H9 (cell line): ENCODE measurements at regions not wholly inside any gene's neighbourhood (a gene's known extent, or its start where the extent isn't known, plus 50 kb on each side); places are given as distances from the start of the nearest gene placed in this dataset.

Experiments used
- DNase-seq: peaks from one replicate; pipeline ENCODE4 v3.0.0-alpha.2; 2017
- H2AFZ ChIP-seq: one replicate; pipeline ENCODE4 v1.6.1; 2013; ENCODE audit warnings: mild to moderate bottlenecking, low read length, control low read depth, moderate library complexity
- H2AK5ac ChIP-seq: 2 replicates; pipeline ENCODE4 v1.6.1; 2013; ENCODE audit warnings: low read length, control low read depth, mixed read lengths; ENCODE audit not compliant: insufficient read length
- H2BK120ac ChIP-seq: one replicate; pipeline ENCODE4 v1.6.1; 2013; ENCODE audit warnings: low read depth, mild to moderate bottlenecking, low read length, control low read depth, inconsistent platforms; ENCODE audit not compliant: poor library complexity, severe bottlenecking
- H2BK12ac ChIP-seq: 2 replicates; pipeline ENCODE4 v1.6.1; 2013; ENCODE audit warnings: low read length, control low read depth, mixed read lengths, low read depth; ENCODE audit not compliant: insufficient read length
- H2BK15ac ChIP-seq: 2 replicates; pipeline ENCODE4 v1.6.1; 2013; ENCODE audit warnings: low read depth, low read length, control low read depth
- H2BK20ac ChIP-seq: one replicate; pipeline ENCODE4 v1.6.1; 2013; ENCODE audit warnings: low read depth, mild to moderate bottlenecking, low read length, control low read depth, inconsistent platforms; ENCODE audit not compliant: poor library complexity, severe bottlenecking
- H2BK5ac ChIP-seq: 2 replicates; pipeline ENCODE4 v1.6.1; 2013; ENCODE audit warnings: low read length, control low read depth, mixed read lengths; ENCODE audit not compliant: insufficient read length
- H3K14ac ChIP-seq: 2 replicates; pipeline ENCODE4 v1.6.1; 2013; ENCODE audit warnings: low read length, control low read depth; ENCODE audit not compliant: insufficient read depth
- H3K18ac ChIP-seq: 2 replicates; pipeline ENCODE4 v1.6.1; 2013; ENCODE audit warnings: low read depth, mild to moderate bottlenecking, mixed read lengths, low read length, control low read depth; ENCODE audit not compliant: insufficient read length
- H3K23ac ChIP-seq: 2 replicates; pipeline ENCODE4 v1.6.1; 2013; ENCODE audit warnings: low read length, control low read depth, mixed read lengths, low read depth; ENCODE audit not compliant: insufficient read length
- H3K23me2 ChIP-seq: 2 replicates; pipeline ENCODE4 v1.6.1; 2013; ENCODE audit warnings: low read depth, mild to moderate bottlenecking, mixed read lengths, low read length, control low read depth; ENCODE audit not compliant: insufficient read length, poor library complexity, severe bottlenecking
- H3K27ac ChIP-seq: 2 replicates; pipeline ENCODE4 v1.5.1; 2013; ENCODE audit warnings: low read length, control low read depth, mixed read lengths, low read depth; ENCODE audit not compliant: insufficient read length
- H3K27me3 ChIP-seq: 2 replicates; pipeline ENCODE4 v1.6.1; 2013; ENCODE audit warnings: low read length, control low read depth, inconsistent platforms; ENCODE audit not compliant: insufficient read depth
- H3K4ac ChIP-seq: 2 replicates; pipeline ENCODE4 v1.6.1; 2013; ENCODE audit warnings: low read depth, mild to moderate bottlenecking, control low read depth, inconsistent platforms, low read length, moderate library complexity
- H3K4me1 ChIP-seq: 2 replicates; pipeline ENCODE4 v1.6.1; 2013; ENCODE audit warnings: low read length, control low read depth, inconsistent platforms; ENCODE audit not compliant: insufficient read depth
- H3K4me2 ChIP-seq: 2 replicates; pipeline ENCODE4 v1.6.1; 2013; ENCODE audit warnings: low read length, control low read depth, mixed read lengths; ENCODE audit not compliant: insufficient read length, insufficient read depth
- H3K56ac ChIP-seq: 2 replicates; pipeline ENCODE4 v1.6.1; 2013; ENCODE audit warnings: low read depth, mild to moderate bottlenecking, mixed read lengths, low read length, control low read depth; ENCODE audit not compliant: insufficient read length
- H3K79me1 ChIP-seq: 2 replicates; pipeline ENCODE4 v1.6.1; 2013; ENCODE audit warnings: low read depth, mild to moderate bottlenecking, moderate library complexity, low read length, control low read depth, inconsistent platforms; ENCODE audit not compliant: insufficient read depth, poor library complexity, severe bottlenecking
- H3K79me2 ChIP-seq: 2 replicates; pipeline ENCODE4 v1.6.1; 2013; ENCODE audit warnings: low read length, control low read depth, inconsistent platforms; ENCODE audit not compliant: insufficient read depth
- H3K9ac ChIP-seq: 2 replicates; pipeline ENCODE4 v1.6.1; 2013; ENCODE audit warnings: low read length, control low read depth, mixed read lengths; ENCODE audit not compliant: insufficient read length; ENCODE audit errors: extremely low read depth
- H3K9me3 ChIP-seq: one replicate; pipeline ENCODE4 v1.6.1; 2013; ENCODE audit warnings: low read depth, low read length, inconsistent platforms; ENCODE audit not compliant: control insufficient read depth
- H3T11ph ChIP-seq: one replicate; pipeline ENCODE4 v1.6.1; 2013; ENCODE audit warnings: mild to moderate bottlenecking, low read length, control low read depth, inconsistent platforms
- H4K20me1 ChIP-seq: one replicate; pipeline ENCODE4 v1.6.1; 2013; ENCODE audit not compliant: control insufficient read depth, insufficient read length, insufficient read depth
- H4K5ac ChIP-seq: 2 replicates; pipeline ENCODE4 v1.6.1; 2013; ENCODE audit warnings: low read depth, mild to moderate bottlenecking, mixed read lengths, low read length, control low read depth; ENCODE audit not compliant: insufficient read length
- H4K8ac ChIP-seq: replicated peaks from 2 replicates; pipeline ENCODE4 v1.6.1; 2013; ENCODE audit warnings: low read length, control low read depth, mixed read lengths, low read depth; ENCODE audit not compliant: insufficient read length
- H4K91ac ChIP-seq: 2 replicates; pipeline ENCODE4 v1.6.1; 2013; ENCODE audit warnings: low read depth, mild to moderate bottlenecking, moderate library complexity, mixed read lengths, low read length, control low read depth; ENCODE audit not compliant: insufficient read length
- H3K27ac Mint-ChIP-seq, 3 experiments: 2 replicates in 2 of 3; 3 replicates in 1 of 3; pipeline ENCODE4 v1.8.0; 2020 to 2021; ENCODE audit warnings: mixed read lengths in 3 of 3, mild to moderate bottlenecking in 1 of 3, moderate library complexity in 1 of 3
- H3K27me3 Mint-ChIP-seq: 2 replicates; pipeline ENCODE4 v1.8.0; 2021; ENCODE audit warnings: low read depth, mild to moderate bottlenecking, moderate library complexity, mixed read lengths
- H3K36me3 Mint-ChIP-seq, 3 experiments: 2 replicates in 2 of 3; 3 replicates in 1 of 3; pipeline ENCODE4 v1.8.0; 2020 to 2021; ENCODE audit warnings: low read depth in 3 of 3, mixed read lengths in 3 of 3; ENCODE audit not compliant: insufficient read depth in 1 of 3
- H3K4me1 Mint-ChIP-seq, 2 experiments: 2 replicates each; pipeline ENCODE4 v1.8.0; 2020; ENCODE audit warnings: mixed read lengths in 2 of 2
- H3K4me3 Mint-ChIP-seq, 2 experiments: 2 replicates in 1 of 2; 3 replicates in 1 of 2; pipeline ENCODE4 v1.8.0; 2020 to 2021; ENCODE audit warnings: mild to moderate bottlenecking in 2 of 2, mixed read lengths in 2 of 2, moderate library complexity in 1 of 2
- H3K9me3 Mint-ChIP-seq, 2 experiments: 2 replicates in 1 of 2; 3 replicates in 1 of 2; pipeline ENCODE4 v1.8.0; 2020; ENCODE audit warnings: mild to moderate bottlenecking in 2 of 2, mixed read lengths in 2 of 2, moderate library complexity in 1 of 2
- CTCF ChIP-seq: fragments of 200-600 bp; sonication (generic); conservative IDR thresholded peaks from 3 replicates; pipeline ENCODE4 v1.8.0; 2021; ENCODE audit warnings: antibody characterized with exemption, mild to moderate bottlenecking

- H4K20me1 ChIP-seq, result no peaks in the 10 kb centered on the region
- no peak overlapping the region for H3K9ac ChIP-seq
- H3K79me2 ChIP-seq, result no peaks in the 10 kb centered on the region
- H3K4me1 ChIP-seq, result no peaks in the 10 kb centered on the region
- no peaks in the 10 kb centered on the region for H3K27me3 Mint-ChIP-seq
- TF ChIP-seq CTCF, result no peak
- H3K36me3 Mint-ChIP-seq, result no peaks in the 10 kb centered on the region
- no peaks in the 10 kb centered on the region for H3K23me2 ChIP-seq
- no peak overlapping the region for H3T11ph ChIP-seq
- no peak overlapping the region for H2BK120ac ChIP-seq
- DNase-seq, result no peak
- H3K9me3 ChIP-seq, result no peaks in the 10 kb centered on the region
- H3K23ac ChIP-seq, result no peak overlapping the region
- no peaks in the 10 kb centered on the region for H3K79me1 ChIP-seq
- H4K5ac ChIP-seq, result no peak overlapping the region
- H3K4me1 Mint-ChIP-seq, result no peaks in the 10 kb centered on the region
- no peak overlapping the region for H2BK12ac ChIP-seq
- no peak overlapping the region for H2BK5ac ChIP-seq
- H4K8ac ChIP-seq, result no peak overlapping the region
- no peak overlapping the region for H3K14ac ChIP-seq
- no peak overlapping the region for H4K91ac ChIP-seq
- no peak overlapping the region for H3K56ac ChIP-seq
- no peak overlapping the region; a peak in 1 of 7 replicates for H3K27ac Mint-ChIP-seq
- no peak overlapping the region for H2AFZ ChIP-seq
- no peaks in the 10 kb centered on the region for H3K9me3 Mint-ChIP-seq
- no peak overlapping the region for H3K4ac ChIP-seq
- no peak overlapping the region for H3K27ac ChIP-seq
- H3K4me3 Mint-ChIP-seq, result no peak overlapping the region
- no peak overlapping the region for H2BK20ac ChIP-seq
- H2AK5ac ChIP-seq, result no peak overlapping the region
- H3K4me2 ChIP-seq, result no peak overlapping the region
- no peak overlapping the region for H2BK15ac ChIP-seq
- no peak overlapping the region for H3K18ac ChIP-seq
- H3K27me3 ChIP-seq, result no peaks in the 10 kb centered on the region
These were observed 582.8 kb downstream of the PDCD6IP start for GRCh38 chr3:34381243-34381642.
